ENCODE measurements at regions not wholly inside any gene's neighbourhood (a gene's known extent, or its start where the extent isn't known, plus 50 kb on each side); places are given as distances from the start of the nearest gene placed in this dataset.

DNA sequence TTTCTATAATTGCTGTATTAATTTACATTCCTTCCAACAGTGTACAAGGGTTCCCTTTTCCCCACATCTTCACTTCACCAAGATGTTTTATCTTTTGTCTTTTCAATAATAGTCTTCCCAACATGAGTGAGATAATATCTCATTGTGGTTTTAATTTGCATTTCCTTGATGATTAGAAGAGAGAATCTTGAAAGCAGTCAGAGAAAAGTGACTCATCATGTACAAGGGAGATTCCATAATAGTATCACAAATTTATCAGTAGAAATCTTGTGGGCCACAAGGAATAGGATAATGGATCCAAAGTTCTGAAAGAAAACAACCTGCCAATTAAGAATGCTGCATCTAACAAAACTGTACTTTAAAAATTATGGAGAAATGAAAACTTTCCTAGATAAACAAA lies 189.3 kb downstream of the NECTIN3 start:
- H3K27ac ChIP-seq (ENCODE audit: extremely low read depth, low read depth, low read length) = no peak overlapping the region
- no peak overlapping the region for H3K4me3 ChIP-seq
- TF ChIP-seq TEAD1 (CRISPR knock-in tag; IDR thresholded peaks at IDR 0.05) (no peak), HDAC3 (IDR thresholded peaks at IDR 0.05; ENCODE audit: borderline replicate concordance, partially characterized antibody) (no peak), CHD1 (IDR thresholded peaks at IDR 0.05; ENCODE audit: low read length) (no peak), ZNF785 (CRISPR knock-in tag; IDR thresholded peaks at IDR 0.05) (no peak), TCF3 (CRISPR knock-in tag; IDR thresholded peaks at IDR 0.05) (no peak), GATAD2A (IDR thresholded peaks at IDR 0.05) (no peak)
- TF ChIP-seq, protein P1, sequence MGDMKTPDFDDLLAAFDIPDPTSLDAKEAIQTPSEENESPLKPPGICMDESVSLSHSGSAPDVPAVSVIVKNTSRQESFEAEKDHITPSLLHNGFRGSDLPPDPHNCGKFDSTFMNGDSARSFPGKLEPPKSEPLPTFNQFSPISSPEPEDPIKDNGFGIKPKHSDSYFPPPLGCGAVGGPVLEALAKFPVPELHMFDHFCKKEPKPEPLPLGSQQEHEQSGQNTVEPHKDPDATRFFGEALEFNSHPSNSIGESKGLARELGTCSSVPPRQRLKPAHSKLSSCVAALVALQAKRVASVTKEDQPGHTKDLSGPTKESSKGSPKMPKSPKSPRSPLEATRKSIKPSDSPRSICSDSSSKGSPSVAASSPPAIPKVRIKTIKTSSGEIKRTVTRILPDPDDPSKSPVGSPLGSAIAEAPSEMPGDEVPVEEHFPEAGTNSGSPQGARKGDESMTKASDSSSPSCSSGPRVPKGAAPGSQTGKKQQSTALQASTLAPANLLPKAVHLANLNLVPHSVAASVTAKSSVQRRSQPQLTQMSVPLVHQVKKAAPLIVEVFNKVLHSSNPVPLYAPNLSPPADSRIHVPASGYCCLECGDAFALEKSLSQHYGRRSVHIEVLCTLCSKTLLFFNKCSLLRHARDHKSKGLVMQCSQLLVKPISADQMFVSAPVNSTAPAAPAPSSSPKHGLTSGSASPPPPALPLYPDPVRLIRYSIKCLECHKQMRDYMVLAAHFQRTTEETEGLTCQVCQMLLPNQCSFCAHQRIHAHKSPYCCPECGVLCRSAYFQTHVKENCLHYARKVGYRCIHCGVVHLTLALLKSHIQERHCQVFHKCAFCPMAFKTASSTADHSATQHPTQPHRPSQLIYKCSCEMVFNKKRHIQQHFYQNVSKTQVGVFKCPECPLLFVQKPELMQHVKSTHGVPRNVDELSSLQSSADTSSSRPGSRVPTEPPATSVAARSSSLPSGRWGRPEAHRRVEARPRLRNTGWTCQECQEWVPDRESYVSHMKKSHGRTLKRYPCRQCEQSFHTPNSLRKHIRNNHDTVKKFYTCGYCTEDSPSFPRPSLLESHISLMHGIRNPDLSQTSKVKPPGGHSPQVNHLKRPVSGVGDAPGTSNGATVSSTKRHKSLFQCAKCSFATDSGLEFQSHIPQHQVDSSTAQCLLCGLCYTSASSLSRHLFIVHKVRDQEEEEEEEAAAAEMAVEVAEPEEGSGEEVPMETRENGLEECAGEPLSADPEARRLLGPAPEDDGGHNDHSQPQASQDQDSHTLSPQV (IDR thresholded peaks at IDR 0.05) = no peak
- TF ChIP-seq, protein P2, sequence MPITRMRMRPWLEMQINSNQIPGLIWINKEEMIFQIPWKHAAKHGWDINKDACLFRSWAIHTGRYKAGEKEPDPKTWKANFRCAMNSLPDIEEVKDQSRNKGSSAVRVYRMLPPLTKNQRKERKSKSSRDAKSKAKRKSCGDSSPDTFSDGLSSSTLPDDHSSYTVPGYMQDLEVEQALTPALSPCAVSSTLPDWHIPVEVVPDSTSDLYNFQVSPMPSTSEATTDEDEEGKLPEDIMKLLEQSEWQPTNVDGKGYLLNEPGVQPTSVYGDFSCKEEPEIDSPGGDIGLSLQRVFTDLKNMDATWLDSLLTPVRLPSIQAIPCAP (CRISPR knock-in tag; IDR thresholded peaks at IDR 0.05; ENCODE audit: borderline replicate concordance) = no peak
- TF ChIP-seq, protein P3, sequence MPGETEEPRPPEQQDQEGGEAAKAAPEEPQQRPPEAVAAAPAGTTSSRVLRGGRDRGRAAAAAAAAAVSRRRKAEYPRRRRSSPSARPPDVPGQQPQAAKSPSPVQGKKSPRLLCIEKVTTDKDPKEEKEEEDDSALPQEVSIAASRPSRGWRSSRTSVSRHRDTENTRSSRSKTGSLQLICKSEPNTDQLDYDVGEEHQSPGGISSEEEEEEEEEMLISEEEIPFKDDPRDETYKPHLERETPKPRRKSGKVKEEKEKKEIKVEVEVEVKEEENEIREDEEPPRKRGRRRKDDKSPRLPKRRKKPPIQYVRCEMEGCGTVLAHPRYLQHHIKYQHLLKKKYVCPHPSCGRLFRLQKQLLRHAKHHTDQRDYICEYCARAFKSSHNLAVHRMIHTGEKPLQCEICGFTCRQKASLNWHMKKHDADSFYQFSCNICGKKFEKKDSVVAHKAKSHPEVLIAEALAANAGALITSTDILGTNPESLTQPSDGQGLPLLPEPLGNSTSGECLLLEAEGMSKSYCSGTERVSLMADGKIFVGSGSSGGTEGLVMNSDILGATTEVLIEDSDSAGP (CRISPR knock-in tag; IDR thresholded peaks at IDR 0.05) = no peak
- no peak overlapping the region for H3K9ac ChIP-seq (ENCODE audit: insufficient read depth in 1 of 2, low read depth in 2 of 2, low read length in 2 of 2)
- no peaks in the 10 kb centered on the region for H3K9me3 ChIP-seq (replicated peaks; ENCODE audit: control insufficient read depth, insufficient read depth, low read depth, low read length)
- H3K4me1 ChIP-seq (replicated peaks in 1 of 2; ENCODE audit: control insufficient read depth in 2 of 2, insufficient read depth in 2 of 2, low read length in 2 of 2) = no peaks in the 10 kb centered on the region
- no peaks in the 10 kb centered on the region for H3K79me2 ChIP-seq (ENCODE audit: control insufficient read depth, insufficient read depth, low read length)
- DNase-seq (ENCODE audit: extremely low read depth in 1 of 4, low spot score in 3 of 4) (no peak), FAIRE-seq (no peak), ATAC-seq (no peak)
- no TSS peak for BruUV-seq (replicated peaks)
- H3K4me2 ChIP-seq (ENCODE audit: insufficient read depth, low read length) = no peak overlapping the region
- H3K36me3 ChIP-seq (ENCODE audit: control insufficient read depth, insufficient read depth, low read length) = no peaks in the 10 kb centered on the region
- in situ Hi-C loops (cut with MboI) (no loop called here), intact Hi-C loops (cut with micrococcal nuclease) (no loop called here)
- no peaks in the 10 kb centered on the region for H3K27me3 ChIP-seq (ENCODE audit: control insufficient read depth in 2 of 2, insufficient read depth in 2 of 2, low read length in 2 of 2)
- H2AFZ ChIP-seq (ENCODE audit: low read depth, low read length) = no peak overlapping the region
- no peaks in the 10 kb centered on the region for H4K20me1 ChIP-seq (replicated peaks; ENCODE audit: control insufficient read depth, insufficient read depth, low read length)
- H3K9me1 ChIP-seq (ENCODE audit: control insufficient read depth, insufficient read depth, low read length) = no peaks in the 10 kb centered on the region
- ChIA-PET POLR2A (no interaction called here), CTCF (ENCODE audit: low intra/inter-chr PET ratio) (no interaction called here)
